Cardiac fibroblast (primary cell): ENCODE measurements at regions not wholly inside any gene's neighbourhood (a gene's known extent, or its start where the extent isn't known, plus 50 kb on each side); places are given as distances from the start of the nearest gene placed in this dataset.

Experiments used
- DNase-seq, 2 donors: peaks; one replicate each; pipeline versions ENCODE4 v3.0.0 to v3.0.0-alpha.2; 2010; ENCODE audit warnings: low read depth in 2 of 2
- H3K4me3 ChIP-seq, 2 donors: replicated peaks in 1 of 2; 1 replicate in 1 of 2; 2 replicates in 1 of 2; pipeline ENCODE4 v1.5.1; 2011; ENCODE audit warnings: low read depth in 2 of 2, low read length in 2 of 2, mild to moderate bottlenecking in 2 of 2, moderate library complexity in 1 of 2
- CTCF ChIP-seq: IDR thresholded peaks from one replicate; pipeline ENCODE4 v1.5.1; 2011; ENCODE audit warnings: low read depth, mild to moderate bottlenecking, low read length, inconsistent platforms

GRCh38 chr2:204357286-204357685 lies 188.0 kb upstream of the PARD3B start:
- DNase-seq: no peak
- no peak overlapping the region for H3K4me3 ChIP-seq
- TF ChIP-seq CTCF: no peak

- no peak for TF ChIP-seq CTCF
- no peak for DNase-seq
- H3K4me3 ChIP-seq: no peak overlapping the region
Measured at GRCh38 chr2:204359076-204359475, 186.2 kb upstream of the PARD3B start.

- H3K4me3 ChIP-seq: no peak overlapping the region
- TF ChIP-seq CTCF: no peak
- DNase-seq: no peak
Measured at GRCh38 chr2:204360218-204361007, 184.9 kb upstream of the PARD3B start.

GRCh38 chr2:204361738-204362137 lies 183.5 kb upstream of the PARD3B start:
- no peak for TF ChIP-seq CTCF
- no peak overlapping the region for H3K4me3 ChIP-seq
- no peak for DNase-seq

- no peak for TF ChIP-seq CTCF
- no peak overlapping the region for H3K4me3 ChIP-seq
- DNase-seq: no peak
Measured at GRCh38 chr2:204362581-204362980, 182.7 kb upstream of the PARD3B start.

- H3K4me3 ChIP-seq: no peak overlapping the region
- TF ChIP-seq CTCF: no peak
- DNase-seq: no peak
Measured at GRCh38 chr2:204363513-204363912, 181.8 kb upstream of the PARD3B start.
